ENCODE measurements at regions not wholly inside any gene's neighbourhood (a gene's known extent, or its start where the extent isn't known, plus 50 kb on each side); places are given as distances from the start of the nearest gene placed in this dataset.

DNA sequence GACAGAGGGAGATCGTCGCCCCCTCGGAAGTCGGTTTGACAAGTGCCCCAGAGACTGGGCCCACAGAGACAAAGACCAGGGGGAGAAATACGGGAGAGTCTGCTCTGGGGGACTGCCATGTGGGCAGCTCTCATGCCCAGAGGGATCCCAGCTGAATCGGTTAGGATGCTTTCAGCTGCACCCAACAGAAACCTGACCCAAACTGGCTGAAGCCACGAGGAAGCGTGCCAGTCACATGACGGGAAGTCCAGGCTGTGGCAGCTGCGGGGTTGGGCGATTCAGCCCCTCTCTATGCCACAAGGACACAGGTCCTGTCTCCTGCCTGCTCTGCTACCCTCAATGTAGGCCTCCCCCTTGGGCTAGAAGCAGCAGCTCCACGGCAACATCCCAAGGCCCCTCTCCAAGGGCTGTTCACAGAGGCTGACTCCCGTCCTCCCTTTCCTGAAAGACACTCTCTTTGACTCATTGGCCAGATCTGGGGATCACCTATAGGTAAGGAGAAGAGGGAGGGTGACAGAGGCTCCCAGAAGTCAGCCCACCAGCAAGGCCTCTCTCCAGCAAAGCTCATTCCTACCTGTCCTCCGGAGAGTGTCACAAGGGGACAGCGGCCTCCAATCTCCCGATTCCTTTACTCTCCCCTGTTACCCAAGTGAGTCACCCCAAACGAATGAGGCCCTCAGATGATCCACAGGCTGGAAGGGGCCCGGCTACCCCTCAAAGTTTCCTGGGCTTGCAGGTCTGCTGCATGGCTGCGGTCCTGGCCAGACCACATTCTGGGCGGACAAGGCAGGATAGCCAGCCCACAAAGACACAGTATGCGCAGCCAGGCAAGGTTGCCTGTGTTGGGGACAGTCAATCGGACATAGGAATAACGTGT, 75.8 kb downstream of the RBFOX3 start:
- TF ChIP-seq TP53 (CRISPR knock-in tag; IDR thresholded peaks at IDR 0.05) (no peak), GTF2I (CRISPR knock-in tag; conservative IDR thresholded peaks at IDR 0.05) (no peak), NFATC4 (CRISPR knock-in tag; IDR thresholded peaks at IDR 0.05) (no peak), SP1 (CRISPR knock-in tag; conservative IDR thresholded peaks at IDR 0.05) (no peak), USF2 (CRISPR knock-in tag; IDR thresholded peaks at IDR 0.05) (peak; percentile 46), CREM (CRISPR knock-in tag; IDR thresholded peaks at IDR 0.05) (no peak), TEAD4 (CRISPR knock-in tag; IDR thresholded peaks at IDR 0.05) (no peak), MAX (CRISPR knock-in tag; IDR thresholded peaks at IDR 0.05) (no peak), NR3C1 (CRISPR knock-in tag; conservative IDR thresholded peaks at IDR 0.05; ENCODE audit: low read depth) (no peak)
- TF ChIP-seq, protein P1, sequence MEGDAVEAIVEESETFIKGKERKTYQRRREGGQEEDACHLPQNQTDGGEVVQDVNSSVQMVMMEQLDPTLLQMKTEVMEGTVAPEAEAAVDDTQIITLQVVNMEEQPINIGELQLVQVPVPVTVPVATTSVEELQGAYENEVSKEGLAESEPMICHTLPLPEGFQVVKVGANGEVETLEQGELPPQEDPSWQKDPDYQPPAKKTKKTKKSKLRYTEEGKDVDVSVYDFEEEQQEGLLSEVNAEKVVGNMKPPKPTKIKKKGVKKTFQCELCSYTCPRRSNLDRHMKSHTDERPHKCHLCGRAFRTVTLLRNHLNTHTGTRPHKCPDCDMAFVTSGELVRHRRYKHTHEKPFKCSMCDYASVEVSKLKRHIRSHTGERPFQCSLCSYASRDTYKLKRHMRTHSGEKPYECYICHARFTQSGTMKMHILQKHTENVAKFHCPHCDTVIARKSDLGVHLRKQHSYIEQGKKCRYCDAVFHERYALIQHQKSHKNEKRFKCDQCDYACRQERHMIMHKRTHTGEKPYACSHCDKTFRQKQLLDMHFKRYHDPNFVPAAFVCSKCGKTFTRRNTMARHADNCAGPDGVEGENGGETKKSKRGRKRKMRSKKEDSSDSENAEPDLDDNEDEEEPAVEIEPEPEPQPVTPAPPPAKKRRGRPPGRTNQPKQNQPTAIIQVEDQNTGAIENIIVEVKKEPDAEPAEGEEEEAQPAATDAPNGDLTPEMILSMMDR (IDR thresholded peaks at IDR 0.05) = no peak
- TF ChIP-seq, protein P2, sequence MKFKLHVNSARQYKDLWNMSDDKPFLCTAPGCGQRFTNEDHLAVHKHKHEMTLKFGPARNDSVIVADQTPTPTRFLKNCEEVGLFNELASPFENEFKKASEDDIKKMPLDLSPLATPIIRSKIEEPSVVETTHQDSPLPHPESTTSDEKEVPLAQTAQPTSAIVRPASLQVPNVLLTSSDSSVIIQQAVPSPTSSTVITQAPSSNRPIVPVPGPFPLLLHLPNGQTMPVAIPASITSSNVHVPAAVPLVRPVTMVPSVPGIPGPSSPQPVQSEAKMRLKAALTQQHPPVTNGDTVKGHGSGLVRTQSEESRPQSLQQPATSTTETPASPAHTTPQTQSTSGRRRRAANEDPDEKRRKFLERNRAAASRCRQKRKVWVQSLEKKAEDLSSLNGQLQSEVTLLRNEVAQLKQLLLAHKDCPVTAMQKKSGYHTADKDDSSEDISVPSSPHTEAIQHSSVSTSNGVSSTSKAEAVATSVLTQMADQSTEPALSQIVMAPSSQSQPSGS (CRISPR knock-in tag; IDR thresholded peaks at IDR 0.05; ENCODE audit: borderline replicate concordance, low read depth) = no peak
- TF ChIP-seq, protein P3, sequence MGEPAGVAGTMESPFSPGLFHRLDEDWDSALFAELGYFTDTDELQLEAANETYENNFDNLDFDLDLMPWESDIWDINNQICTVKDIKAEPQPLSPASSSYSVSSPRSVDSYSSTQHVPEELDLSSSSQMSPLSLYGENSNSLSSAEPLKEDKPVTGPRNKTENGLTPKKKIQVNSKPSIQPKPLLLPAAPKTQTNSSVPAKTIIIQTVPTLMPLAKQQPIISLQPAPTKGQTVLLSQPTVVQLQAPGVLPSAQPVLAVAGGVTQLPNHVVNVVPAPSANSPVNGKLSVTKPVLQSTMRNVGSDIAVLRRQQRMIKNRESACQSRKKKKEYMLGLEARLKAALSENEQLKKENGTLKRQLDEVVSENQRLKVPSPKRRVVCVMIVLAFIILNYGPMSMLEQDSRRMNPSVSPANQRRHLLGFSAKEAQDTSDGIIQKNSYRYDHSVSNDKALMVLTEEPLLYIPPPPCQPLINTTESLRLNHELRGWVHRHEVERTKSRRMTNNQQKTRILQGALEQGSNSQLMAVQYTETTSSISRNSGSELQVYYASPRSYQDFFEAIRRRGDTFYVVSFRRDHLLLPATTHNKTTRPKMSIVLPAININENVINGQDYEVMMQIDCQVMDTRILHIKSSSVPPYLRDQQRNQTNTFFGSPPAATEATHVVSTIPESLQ (CRISPR knock-in tag; IDR thresholded peaks at IDR 0.05) = no peak
- TF ChIP-seq, protein P4, sequence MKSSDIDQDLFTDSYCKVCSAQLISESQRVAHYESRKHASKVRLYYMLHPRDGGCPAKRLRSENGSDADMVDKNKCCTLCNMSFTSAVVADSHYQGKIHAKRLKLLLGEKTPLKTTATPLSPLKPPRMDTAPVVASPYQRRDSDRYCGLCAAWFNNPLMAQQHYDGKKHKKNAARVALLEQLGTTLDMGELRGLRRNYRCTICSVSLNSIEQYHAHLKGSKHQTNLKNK (CRISPR knock-in tag; IDR thresholded peaks at IDR 0.05) = no peak

Measured in WTC11 (cell line).